Upper lobe of left lung (tissue), 4 donors: ENCODE measurements at regions not wholly inside any gene's neighbourhood (a gene's known extent, or its start where the extent isn't known, plus 50 kb on each side); places are given as distances from the start of the nearest gene placed in this dataset.

ENCODE experiments used
- CTCF ChIP-seq, 6 experiments: fragments of 450-650 bp in 4 of 6; fragments of 200-600 bp in 2 of 6; sonication (generic) in 2 of 6; IDR thresholded peaks; one replicate each; pipeline ENCODE4 v1.5.1; 2016 to 2019; ENCODE audit warnings: antibody characterized with exemption in 6 of 6
- EP300 ChIP-seq, 4 donors: sonication (generic); formaldehyde crosslinking; IDR thresholded peaks; one replicate each; pipeline ENCODE4 v1.5.1; 2017; ENCODE audit warnings: antibody characterized with exemption in 4 of 4, control low read depth in 2 of 4
- POLR2A ChIP-seq, 4 donors: fragments of 450-650 bp; IDR thresholded peaks; one replicate each; pipeline ENCODE4 v1.5.1; 2016 to 2017; ENCODE audit warnings: antibody characterized with exemption in 4 of 4, mild to moderate bottlenecking in 2 of 4

GRCh38 chr15:101563176-101563796 lies 73.8 kb upstream of the PCSK6 start:
- no peak for TF ChIP-seq CTCF (IDR thresholded peaks at IDR 0.05)
- no peak for TF ChIP-seq POLR2A (IDR thresholded peaks at IDR 0.05)
- no peak for TF ChIP-seq EP300 (IDR thresholded peaks at IDR 0.05)
